Coronary artery (tissue), 2 donors: ENCODE measurements at regions not wholly inside any gene's neighbourhood (a gene's known extent, or its start where the extent isn't known, plus 50 kb on each side); places are given as distances from the start of the nearest gene placed in this dataset.

Experiments used
- DNase-seq: peaks from one replicate; pipeline ENCODE4 v3.0.0-alpha.2; 2017; ENCODE audit warnings: low spot score
- H3K27ac ChIP-seq, 2 donors: fragments of 200-600 bp; sonication (generic); one replicate each; pipeline ENCODE4 v1.5.1; 2016 to 2019
- H3K4me3 ChIP-seq: fragments of 200-600 bp; sonication (generic); 2 replicates; pipeline ENCODE4 v1.5.1; 2016; ENCODE audit warnings: mild to moderate bottlenecking, moderate library complexity
- CTCF ChIP-seq: fragments of 200-600 bp; sonication (generic); IDR thresholded peaks from one replicate; pipeline ENCODE4 v1.5.1; 2019; ENCODE audit warnings: antibody characterized with exemption

GRCh38 chr9:118529624-118530214, 825.5 kb downstream of the TLR4 start:
- Histone ChIP-seq H3K27ac (peak overlapping the region in 1 of 2 donors; percentile 17), H3K4me3 (no peak overlapping the region)
- DNase-seq = no peak
- TF ChIP-seq CTCF = no peak

- Histone ChIP-seq H3K4me3 (no peak overlapping the region), H3K27ac (no peak overlapping the region)
- DNase-seq = no peak
- TF ChIP-seq CTCF = no peak
Measured at GRCh38 chr9:118532592-118532991, 828.4 kb downstream of the TLR4 start.

GRCh38 chr9:118533101-118533500, 828.9 kb downstream of the TLR4 start:
- DNase-seq = no peak
- Histone ChIP-seq H3K27ac (no peak overlapping the region), H3K4me3 (no peak overlapping the region)
- TF ChIP-seq CTCF = no peak

- DNase-seq = no peak
- TF ChIP-seq CTCF = no peak
- H3K4me3 ChIP-seq = no peak overlapping the region
- no peak overlapping the region for H3K27ac ChIP-seq
Measured at GRCh38 chr9:118533850-118534249, 829.6 kb downstream of the TLR4 start.

- no peak for DNase-seq
Measured at GRCh38 chr9:118536153-118536552, 832.0 kb downstream of the TLR4 start.

GRCh38 chr9:118538959-118539358, 830.3 kb downstream of the BRINP1 start:
- no peak for DNase-seq
- Histone ChIP-seq H3K4me3 (no peak overlapping the region), H3K27ac (no peak overlapping the region)
- TF ChIP-seq CTCF = no peak

More at GRCh38 chr9:118536153-118536552, 832.0 kb downstream of the TLR4 start:
- TF ChIP-seq CTCF = no peak
- H3K4me3 ChIP-seq = no peak overlapping the region
- no peak overlapping the region for H3K27ac ChIP-seq

GRCh38 chr9:118553465-118553864, 815.8 kb downstream of the BRINP1 start:
- Histone ChIP-seq H3K27ac (no peak overlapping the region), H3K4me3 (no peak overlapping the region)
- DNase-seq = no peak
- no peak for TF ChIP-seq CTCF
